ENCODE measurements at regions not wholly inside any gene's neighbourhood (a gene's known extent, or its start where the extent isn't known, plus 50 kb on each side); places are given as distances from the start of the nearest gene placed in this dataset.

DNA sequence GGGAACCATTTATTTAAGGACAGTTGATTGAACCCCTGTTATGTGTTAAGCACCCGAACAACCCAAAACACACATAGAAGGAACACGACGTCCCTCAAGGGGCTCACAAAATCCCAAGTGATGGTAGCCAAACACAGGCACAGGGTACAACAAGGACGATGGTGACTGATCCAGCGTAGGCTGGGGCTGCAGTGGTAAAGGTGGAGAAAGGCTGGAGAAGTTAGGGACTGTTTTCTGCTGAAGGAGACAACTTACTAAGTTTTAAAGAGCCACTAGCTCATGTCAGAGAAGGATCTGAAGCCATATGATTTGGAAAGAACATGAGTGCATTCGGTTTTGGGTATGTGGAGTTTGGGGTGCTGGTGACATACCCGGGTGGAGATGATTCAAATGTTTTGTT lies 229.6 kb upstream of the TNRC6C start:
- ChIA-PET CTCF (no interaction called here), POLR2A (no interaction called here)
- TF ChIP-seq, protein P1, sequence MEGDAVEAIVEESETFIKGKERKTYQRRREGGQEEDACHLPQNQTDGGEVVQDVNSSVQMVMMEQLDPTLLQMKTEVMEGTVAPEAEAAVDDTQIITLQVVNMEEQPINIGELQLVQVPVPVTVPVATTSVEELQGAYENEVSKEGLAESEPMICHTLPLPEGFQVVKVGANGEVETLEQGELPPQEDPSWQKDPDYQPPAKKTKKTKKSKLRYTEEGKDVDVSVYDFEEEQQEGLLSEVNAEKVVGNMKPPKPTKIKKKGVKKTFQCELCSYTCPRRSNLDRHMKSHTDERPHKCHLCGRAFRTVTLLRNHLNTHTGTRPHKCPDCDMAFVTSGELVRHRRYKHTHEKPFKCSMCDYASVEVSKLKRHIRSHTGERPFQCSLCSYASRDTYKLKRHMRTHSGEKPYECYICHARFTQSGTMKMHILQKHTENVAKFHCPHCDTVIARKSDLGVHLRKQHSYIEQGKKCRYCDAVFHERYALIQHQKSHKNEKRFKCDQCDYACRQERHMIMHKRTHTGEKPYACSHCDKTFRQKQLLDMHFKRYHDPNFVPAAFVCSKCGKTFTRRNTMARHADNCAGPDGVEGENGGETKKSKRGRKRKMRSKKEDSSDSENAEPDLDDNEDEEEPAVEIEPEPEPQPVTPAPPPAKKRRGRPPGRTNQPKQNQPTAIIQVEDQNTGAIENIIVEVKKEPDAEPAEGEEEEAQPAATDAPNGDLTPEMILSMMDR (IDR thresholded peaks at IDR 0.05; ENCODE audit: insufficient read depth, low read length, missing control alignments), result no peak
- no peak for DNase-seq (ENCODE audit: low read depth, low spot score)
- H3K4me3 ChIP-seq (ENCODE audit: low read depth, low read length), result no peak overlapping the region

DNA sequence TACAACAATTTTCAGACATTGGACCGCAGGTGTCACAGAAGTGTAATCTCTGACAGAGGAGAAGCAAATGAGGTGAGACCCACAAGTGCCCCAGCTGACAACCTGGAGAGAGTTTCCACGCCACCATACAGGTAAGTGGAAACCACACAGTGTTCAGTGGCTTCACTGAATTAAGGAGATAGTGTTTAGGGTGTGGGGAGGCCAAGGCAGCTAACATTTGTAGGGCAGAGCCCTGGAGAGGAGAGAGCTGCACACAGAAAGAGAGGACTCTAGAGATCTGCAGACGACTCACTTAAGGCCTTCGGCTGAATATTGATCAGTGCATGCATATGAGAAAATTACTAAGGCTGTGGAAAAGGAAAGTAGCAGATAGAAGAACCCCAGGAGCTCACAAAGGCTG lies 228.9 kb upstream of the TNRC6C start:
- ChIA-PET CTCF (no interaction called here), POLR2A (no interaction called here)
- DNase-seq (ENCODE audit: low read depth, low spot score), result no peak
- TF ChIP-seq, protein P1 (IDR thresholded peaks at IDR 0.05; ENCODE audit: insufficient read depth, low read length, missing control alignments), result no peak
- no peak overlapping the region for H3K4me3 ChIP-seq (ENCODE audit: low read depth, low read length)

DNA sequence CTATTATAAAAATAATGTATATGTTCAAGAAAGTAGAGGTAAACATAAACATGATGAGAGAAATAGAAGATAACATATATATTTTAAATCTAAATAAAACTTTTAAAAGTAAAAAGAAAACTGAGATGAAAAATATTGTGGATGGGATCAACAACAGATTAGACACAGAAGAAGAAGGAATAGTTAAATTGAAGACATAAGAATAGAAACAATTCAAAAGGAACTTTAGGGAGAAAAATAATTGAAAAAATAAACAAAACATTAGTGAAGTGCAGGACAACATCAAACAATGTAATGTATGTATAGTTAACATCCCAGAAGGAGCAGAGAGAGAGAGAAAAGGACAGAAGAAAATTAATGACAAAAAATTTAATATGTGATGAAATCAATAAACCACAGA lies 228.1 kb upstream of the TNRC6C start:
- TF ChIP-seq, protein P1 (IDR thresholded peaks at IDR 0.05; ENCODE audit: insufficient read depth, low read length, missing control alignments), result no peak
- ChIA-PET POLR2A (no interaction called here), CTCF (no interaction called here)
- no peak overlapping the region for H3K4me3 ChIP-seq (ENCODE audit: low read depth, low read length)
- no peak for DNase-seq (ENCODE audit: low read depth, low spot score)

DNA sequence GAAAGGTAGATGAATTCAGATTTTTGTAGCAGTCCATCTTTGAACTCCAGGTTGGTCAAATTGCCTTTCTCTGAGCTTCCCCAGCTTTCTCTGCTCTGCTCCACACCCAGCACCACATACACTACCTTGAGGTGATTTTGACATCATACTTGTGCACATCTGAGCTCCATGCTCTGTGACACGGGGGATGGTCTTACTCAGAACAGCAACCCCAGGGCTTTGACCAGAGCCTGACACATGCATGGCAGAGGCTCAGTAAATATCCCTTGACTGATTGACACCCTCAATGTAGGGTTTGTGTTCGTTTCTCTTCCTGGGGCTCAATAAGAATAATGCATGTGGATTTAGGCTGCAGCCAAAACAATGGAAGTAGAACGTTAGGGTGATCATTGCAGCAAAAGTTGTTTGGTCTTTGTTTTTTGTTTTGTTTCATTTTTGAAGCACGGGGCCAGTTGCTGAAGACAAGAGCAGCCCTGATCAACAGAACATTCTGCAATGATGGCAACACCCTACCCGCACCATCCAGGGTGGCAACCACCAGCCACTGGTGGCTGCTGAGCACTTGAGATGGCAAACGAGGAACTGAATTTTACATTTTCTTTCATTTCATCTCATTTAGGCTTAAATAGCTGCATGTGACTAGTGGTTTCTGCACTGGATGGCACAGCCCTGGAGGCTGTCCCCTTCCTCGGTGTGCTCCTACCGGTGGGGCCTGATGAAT lies 224.8 kb upstream of the TNRC6C start:
- DNase-seq (ENCODE audit: low read depth, low spot score), result no peak
- CTCF ChIA-PET, result no interaction called here
- TF ChIP-seq, protein P1 (IDR thresholded peaks at IDR 0.05; ENCODE audit: insufficient read depth, low read length, missing control alignments), result no peak
- POLR2A ChIA-PET, result no interaction called here
- no peak overlapping the region for H3K4me3 ChIP-seq (ENCODE audit: low read depth, low read length)

DNA sequence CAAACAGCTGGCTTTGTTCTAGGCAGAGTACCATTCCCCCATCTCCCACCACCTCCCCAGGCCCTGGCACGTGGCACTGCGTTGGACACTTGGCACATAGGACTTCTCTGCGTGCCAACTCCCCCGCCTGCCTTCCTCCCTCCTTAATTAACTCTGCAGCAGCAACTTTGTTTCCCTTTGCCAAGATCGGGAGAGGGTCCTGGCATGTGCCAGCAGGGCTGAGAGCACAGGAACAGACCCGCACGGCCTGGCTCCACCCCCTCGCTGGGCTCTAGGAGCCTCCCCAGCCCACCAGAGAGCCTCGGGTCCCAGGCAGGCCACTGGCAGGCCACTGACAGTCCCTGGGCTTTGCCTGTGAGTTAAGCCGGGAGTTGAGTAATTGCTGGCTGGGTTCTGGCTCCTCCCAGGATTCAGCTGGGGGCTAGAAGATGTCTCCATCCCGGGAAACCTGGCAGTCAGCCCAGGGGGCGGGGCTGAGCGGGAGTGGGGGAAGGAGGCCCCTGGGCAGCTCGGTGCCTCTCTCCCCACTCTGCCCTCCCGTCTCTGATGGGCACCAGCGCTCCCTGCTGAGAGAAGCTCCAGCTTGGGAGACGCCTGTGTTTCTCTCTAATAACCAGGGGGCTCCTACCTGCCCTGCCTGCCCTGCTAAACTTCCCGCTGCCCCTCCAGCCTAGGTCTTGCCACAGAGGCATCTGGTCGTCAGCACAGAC lies 224.0 kb upstream of the TNRC6C start:
- no peak for DNase-seq (ENCODE audit: low read depth, low spot score)
- H3K4me3 ChIP-seq (ENCODE audit: low read depth, low read length), result no peak overlapping the region
- TF ChIP-seq, protein P1 (IDR thresholded peaks at IDR 0.05; ENCODE audit: insufficient read depth, low read length, missing control alignments), result no peak
- ChIA-PET CTCF (no interaction called here), POLR2A (no interaction called here)

DNA sequence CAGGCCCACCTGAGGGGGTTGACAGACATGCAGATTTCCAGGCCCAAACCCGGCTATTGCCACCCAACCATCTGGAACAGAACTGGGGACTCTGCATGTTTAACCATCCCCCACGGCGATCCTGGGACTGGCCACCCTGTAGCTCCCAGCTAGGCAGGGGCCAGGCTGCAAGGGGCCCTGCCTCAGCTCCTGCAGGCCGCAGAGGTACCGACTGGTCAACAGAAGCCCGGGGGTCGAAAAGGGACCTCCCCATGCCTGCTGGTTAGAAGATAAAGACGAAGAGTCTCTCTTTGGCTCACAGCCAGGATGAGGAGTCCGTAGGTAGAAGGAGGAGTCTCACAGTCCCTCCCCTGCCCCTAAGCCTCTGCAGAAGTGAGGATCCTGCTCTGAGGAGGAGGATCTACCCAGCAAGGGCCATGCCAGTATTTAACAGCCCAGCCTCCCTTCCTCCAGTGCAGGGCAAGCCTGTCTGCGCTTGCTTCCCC lies 223.4 kb upstream of the TNRC6C start:
- TF ChIP-seq, protein P1 (IDR thresholded peaks at IDR 0.05; ENCODE audit: insufficient read depth, low read length, missing control alignments), result no peak
- POLR2A ChIA-PET, result no interaction called here
- CTCF ChIA-PET, result no interaction called here
- no peak for DNase-seq (ENCODE audit: low read depth, low spot score)
- H3K4me3 ChIP-seq (ENCODE audit: low read depth, low read length), result no peak overlapping the region

All from AG04449 (cell line).